HG03469 (cell line): ENCODE measurements at regions not wholly inside any gene's neighbourhood (a gene's known extent, or its start where the extent isn't known, plus 50 kb on each side); places are given as distances from the start of the nearest gene placed in this dataset.
"Not testable (repeated sequence)": the region's sequence is repeated elsewhere in the genome, so short reads cannot be mapped to it uniquely, and the experiment has no call there.

Experiments used
- ATAC-seq: cut with Tn5 transposase; IDR thresholded peaks from one replicate; pipeline ENCODE4 v1.9.1; 2021; ENCODE audit warnings: mild to moderate bottlenecking, moderate library complexity, moderate number of reproducible peaks; ENCODE audit not compliant: unreplicated experiment

DNA sequence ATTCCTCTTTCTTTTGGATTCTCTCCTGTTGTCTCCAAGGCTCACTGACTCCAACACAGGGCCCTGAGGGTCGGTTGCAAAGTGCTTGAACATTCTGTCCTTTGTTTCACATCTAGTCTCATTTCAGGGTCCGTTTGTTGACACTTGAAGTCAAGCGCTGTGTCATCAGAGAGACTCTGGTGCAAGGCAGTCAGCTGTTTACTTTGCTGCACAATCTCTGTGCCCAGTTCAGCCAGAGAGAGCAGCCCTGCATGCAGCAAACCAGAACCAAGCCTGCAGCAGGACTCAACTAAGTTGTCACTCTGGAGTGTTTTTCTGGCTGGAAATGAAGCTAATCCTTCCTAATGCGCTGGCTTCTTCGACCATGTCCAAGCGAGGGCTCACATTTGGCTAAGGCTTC, 77.6 kb upstream of the DPP6 start:
- ATAC-seq = not testable (repeated sequence)

DNA sequence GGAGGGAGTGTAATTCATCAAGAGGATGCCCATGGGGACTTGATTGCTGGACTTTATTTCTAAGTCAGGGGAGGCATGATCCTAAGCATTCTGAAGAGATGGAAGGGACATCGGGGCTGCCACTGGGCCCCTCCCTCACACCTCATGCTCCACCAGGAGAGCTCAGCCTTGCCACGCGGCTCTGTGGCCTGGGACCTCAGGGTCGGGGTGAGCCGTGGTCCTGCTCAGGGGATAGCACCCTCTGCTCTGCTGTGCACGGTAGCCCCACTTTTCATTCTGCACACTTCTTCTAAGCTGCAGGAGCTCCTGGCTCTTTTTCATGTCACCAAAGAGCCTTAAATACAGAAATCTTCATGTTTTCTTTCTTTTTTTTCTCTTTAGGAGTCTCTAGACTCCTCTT, 75.5 kb upstream of the DPP6 start:
- not testable (repeated sequence) for ATAC-seq

DNA sequence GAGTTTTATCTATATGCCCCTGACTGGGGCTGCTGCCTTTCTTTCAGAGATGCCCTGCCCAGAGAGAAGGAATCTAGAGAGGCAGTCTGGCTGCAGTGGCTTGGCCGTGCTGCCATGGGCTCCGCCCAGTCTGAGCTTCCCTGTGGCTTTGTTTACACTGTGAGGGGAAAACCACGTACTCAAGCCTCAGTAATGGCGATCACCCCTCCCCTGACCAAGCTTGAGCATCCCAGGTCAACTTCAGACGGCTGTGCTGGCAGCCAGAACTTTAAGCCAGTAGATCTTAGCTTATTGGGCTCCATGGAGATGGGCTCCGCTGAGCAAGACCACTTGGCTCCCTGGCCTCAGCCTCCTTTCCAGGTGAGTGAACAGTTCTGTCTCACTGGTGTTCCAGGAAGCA, 69.0 kb upstream of the DPP6 start:
- not testable (repeated sequence) for ATAC-seq

DNA sequence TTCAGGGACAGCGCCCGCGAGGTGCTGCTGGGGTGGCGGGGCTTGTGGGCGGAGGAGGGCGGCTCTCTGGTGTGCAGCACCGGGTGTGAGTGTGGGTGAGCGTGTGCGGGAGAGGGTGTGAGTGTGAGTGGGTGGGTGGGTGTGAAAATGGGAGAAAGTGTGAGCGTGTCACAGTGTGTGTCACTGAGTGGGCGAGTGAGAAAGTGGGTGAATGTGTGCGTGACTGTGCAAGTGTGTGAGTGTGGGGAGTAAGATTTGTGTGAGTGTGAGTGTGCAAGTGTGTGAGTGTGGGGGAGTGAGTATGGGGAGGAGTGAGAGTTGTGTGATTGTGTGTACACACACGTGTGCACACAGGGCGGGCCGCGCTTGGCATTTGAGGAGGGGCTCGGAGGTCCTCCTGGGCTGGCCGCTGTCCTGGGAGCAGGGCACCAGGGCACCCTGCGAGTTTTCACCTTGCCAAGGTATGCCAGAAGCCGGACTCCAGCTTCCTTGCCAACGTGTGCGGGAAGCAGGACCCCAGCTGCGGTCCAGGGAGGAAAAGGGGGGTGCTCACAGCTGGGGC, 63.1 kb upstream of the DPP6 start:
- ATAC-seq = not testable (repeated sequence)

DNA sequence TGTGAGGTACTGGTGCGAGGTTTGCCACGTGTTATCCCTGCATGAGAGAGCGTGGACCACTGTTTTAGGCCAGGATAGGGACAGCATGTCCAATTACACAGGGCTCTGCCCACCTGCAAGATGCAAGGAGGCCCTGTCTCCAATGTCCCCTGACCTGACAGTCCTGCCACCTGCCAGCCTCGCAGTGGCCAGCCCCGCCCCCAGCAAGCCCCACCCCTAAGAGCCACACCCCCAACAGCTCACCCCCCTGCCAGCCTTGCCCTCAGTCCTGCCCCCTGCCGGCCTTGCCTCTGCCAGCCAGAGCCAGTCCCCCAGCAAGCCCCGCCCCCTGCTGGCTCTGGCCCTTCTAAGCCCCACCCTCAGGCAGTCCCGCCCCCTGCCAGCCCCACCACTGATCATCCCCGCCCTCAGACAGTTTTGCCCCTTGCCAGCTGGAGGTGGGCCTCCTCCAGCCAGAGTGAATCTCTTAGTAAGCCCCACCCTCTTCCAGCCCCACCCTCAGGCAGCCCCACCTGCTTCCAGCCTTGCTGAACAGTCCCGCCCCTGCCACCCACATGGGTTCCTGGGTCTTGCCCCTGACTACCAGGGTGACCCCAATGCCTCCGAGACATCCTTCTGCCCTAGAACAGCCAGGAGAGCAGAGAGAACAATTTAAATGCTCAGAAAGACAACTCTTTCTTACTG, 62.3 kb upstream of the DPP6 start:
- not testable (repeated sequence) for ATAC-seq

DNA sequence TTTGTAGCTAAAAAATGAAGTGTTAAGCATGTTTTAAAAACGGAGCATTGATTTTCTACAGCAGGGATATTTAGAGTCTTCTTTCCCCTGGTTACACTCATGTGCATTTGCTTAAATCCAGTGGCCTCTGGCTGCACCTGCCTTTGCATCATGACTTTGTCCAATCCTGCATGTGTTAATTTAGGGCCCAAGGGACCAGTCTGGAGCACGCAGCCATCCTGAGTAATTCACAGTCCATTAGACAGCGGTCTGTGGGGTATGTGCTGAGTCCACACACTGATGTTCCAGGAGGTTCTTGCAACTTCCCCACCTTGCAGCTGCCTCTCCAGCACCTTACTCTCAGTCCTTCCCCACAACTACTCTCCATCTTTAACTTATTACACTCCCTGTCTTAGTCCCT, 60.7 kb upstream of the DPP6 start:
- ATAC-seq = not testable (repeated sequence)

DNA sequence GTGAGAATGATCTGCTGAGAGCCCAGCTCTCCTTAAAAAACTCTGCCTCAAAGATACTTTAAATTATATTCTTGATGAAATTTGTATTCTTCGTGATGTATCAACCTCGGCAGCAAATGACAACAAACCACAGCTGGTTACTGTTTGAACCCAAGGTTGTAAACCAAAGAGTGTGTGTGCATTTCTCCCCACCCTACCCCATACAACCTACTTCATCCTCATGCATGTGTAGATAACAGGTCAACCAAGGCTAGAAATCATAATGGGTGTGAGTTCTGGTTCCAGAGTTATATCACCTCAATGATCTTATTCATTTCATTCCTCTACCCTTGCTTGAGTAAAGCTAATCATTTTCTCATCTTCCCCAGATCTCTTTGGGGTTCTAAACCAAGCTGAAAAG, 58.8 kb upstream of the DPP6 start:
- ATAC-seq = not testable (repeated sequence)

DNA sequence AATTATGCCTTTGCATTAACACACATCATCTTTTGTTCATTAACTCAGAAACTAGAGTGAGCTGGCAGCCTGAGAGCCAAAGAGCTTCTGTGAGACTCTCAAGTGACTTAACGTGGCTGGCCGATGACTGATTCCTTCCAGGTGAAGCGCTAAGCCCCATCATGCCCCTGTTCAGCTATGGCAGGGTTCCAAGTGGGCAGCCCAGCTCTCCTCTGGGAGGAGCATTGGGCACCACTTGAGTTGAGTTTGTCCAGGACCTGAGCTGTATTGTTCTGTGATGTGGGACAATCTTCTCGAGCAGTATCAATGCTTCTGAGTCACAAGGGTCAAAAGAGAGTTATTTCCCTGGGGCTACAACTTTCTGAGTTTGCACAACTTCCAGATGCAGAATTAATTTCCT, 53.3 kb upstream of the DPP6 start:
- not testable (repeated sequence) for ATAC-seq
